NB4 (cell line): ENCODE measurements at regions not wholly inside any gene's neighbourhood (a gene's known extent, or its start where the extent isn't known, plus 50 kb on each side); places are given as distances from the start of the nearest gene placed in this dataset.

Experiments used
- MAX ChIP-seq: IDR thresholded peaks from 2 replicates; pipeline ENCODE4 v1.6.1; 2011; ENCODE audit warnings: low read depth, low read length
- POLR2A ChIP-seq: IDR thresholded peaks from 2 replicates; pipeline ENCODE4 v1.6.1; 2011; ENCODE audit warnings: mild to moderate bottlenecking; ENCODE audit not compliant: insufficient read length; ENCODE audit errors: extremely low read depth
- TF ChIP-seq, protein P1 (sequence below): IDR thresholded peaks from one replicate; pipeline ENCODE4 v1.5.1; 2012; ENCODE audit warnings: low read depth, low read length

DNA sequence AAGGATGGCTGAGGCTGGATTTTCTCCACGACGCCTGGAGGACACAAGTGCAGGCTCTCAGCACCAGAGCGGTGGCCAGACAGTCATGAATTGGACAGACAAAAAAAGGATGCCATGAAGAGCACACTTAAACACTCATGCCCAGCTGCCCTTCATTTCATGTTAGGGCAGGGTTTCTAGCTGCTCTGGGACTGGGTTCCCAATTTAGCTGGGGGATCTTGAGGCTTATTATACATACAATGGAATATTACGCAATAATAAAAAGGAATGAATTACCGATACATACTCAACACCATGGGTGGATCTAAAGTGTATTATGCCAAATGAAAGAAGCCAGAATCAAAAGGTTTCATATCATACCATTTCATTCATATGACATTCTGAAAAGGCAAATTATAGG is 512.1 kb upstream of the LRRC4C start:
- TF ChIP-seq, protein P1, sequence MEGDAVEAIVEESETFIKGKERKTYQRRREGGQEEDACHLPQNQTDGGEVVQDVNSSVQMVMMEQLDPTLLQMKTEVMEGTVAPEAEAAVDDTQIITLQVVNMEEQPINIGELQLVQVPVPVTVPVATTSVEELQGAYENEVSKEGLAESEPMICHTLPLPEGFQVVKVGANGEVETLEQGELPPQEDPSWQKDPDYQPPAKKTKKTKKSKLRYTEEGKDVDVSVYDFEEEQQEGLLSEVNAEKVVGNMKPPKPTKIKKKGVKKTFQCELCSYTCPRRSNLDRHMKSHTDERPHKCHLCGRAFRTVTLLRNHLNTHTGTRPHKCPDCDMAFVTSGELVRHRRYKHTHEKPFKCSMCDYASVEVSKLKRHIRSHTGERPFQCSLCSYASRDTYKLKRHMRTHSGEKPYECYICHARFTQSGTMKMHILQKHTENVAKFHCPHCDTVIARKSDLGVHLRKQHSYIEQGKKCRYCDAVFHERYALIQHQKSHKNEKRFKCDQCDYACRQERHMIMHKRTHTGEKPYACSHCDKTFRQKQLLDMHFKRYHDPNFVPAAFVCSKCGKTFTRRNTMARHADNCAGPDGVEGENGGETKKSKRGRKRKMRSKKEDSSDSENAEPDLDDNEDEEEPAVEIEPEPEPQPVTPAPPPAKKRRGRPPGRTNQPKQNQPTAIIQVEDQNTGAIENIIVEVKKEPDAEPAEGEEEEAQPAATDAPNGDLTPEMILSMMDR = no peak
- no peak for TF ChIP-seq MAX
- no peak for TF ChIP-seq POLR2A
